Dedifferentiated amniotic fluid mesenchymal stem cell (primary cell): ENCODE measurements at regions not wholly inside any gene's neighbourhood (a gene's known extent, or its start where the extent isn't known, plus 50 kb on each side); places are given as distances from the start of the nearest gene placed in this dataset.
"Not testable (repeated sequence)": the region's sequence is repeated elsewhere in the genome, so short reads cannot be mapped to it uniquely, and the experiment has no call there.

Experiments used
- DNase-seq: peaks from one replicate; pipeline ENCODE4 v3.0.0-alpha.2; 2016; ENCODE audit errors: extremely low spot score

DNA sequence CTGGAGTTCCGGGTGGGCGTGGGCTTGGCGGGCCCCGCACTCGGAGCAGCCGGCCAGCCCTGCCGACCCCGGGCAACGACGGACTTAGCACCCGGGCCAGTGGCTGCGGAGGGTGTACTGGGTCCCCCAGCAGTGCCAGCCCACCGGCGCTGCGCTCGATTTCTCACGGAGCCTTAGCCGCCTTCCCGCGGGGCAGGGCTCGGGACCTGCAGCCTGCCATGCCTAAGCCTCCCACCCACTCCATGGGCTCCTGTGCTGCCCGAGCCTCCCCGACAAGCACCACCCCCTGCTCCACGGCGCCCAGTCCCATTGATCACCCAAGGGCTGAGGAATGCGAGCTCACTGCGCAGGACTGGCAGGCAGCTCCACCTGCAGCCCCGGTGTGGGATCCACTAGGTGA is 99.9 kb upstream of the SETBP1 start:
- DNase-seq: not testable (repeated sequence)

GRCh38 chr18:44582456-44582855 is 98.2 kb upstream of the SETBP1 start:
- DNase-seq: no peak

DNA sequence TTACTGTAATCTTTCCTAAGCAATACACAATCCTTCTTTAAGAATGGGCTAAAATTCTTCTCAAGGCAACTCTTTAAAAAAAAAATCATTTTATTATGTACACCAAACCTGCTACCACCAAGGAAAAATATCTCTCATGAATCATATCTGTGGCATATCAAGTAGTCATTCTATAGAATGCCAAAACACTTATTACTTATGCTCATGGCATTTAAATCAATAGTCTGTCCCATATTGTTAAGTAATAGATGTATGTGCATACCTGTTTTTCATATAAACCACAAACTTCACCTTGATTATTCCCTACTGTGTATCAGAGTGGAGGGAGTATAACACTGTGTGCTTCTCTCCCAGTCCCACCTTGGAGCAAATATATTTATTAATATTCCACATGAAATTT is 95.8 kb upstream of the SETBP1 start:
- no peak for DNase-seq

DNA sequence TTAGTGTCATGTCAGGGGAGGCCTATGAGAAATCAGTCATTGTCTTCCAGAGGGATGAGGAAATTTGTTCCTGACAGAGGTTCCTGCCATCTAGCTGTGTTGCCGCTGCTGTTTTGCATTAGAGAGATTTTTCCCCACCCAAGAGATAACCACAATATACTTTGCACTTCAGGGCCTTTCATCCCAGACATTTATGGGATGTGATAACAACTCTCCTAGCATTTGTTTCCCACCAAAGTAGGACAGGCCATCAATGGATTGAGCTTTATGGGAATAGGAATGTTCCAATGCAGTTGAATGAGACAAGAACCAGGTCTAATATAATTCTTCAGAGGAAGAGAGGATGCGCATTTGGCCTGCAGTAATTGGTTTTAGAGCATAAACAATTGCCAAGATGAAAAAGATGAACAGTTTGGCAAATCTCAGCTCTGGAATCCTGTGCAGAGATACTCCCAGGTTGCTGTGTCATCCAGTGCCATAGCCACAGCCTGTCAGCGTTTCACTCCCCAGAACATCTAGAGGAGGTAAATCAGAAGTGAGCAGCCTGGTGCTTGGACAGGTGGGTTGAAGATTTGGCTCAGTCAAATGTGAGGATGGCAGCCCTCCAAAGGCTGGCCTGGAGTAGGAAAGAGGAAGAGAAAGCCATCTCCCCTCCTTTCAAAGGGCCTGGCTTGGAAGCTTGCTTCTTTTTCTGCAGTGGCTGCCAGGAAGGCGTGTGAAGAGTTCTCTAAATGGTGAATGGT is 93.7 kb upstream of the SETBP1 start:
- DNase-seq: no peak

DNA sequence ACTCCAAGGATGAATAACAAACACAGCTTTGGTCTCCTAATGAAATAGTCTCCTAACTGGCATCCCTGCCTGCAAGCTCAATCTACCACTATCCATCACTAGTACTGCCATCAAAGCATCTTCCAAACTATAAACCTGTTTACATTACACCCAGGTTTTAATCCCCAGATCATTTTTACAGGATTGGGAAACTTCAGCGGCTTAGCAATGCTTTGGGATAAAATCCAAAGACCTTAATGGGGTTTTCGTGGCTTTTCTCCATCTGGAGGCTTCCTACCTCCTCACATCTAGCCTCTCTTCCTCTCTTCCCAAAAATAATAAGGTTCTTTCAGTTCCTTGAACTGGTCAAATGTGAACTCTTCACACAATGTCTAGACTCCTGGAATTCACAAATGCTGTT is 92.2 kb upstream of the SETBP1 start:
- no peak for DNase-seq

DNA sequence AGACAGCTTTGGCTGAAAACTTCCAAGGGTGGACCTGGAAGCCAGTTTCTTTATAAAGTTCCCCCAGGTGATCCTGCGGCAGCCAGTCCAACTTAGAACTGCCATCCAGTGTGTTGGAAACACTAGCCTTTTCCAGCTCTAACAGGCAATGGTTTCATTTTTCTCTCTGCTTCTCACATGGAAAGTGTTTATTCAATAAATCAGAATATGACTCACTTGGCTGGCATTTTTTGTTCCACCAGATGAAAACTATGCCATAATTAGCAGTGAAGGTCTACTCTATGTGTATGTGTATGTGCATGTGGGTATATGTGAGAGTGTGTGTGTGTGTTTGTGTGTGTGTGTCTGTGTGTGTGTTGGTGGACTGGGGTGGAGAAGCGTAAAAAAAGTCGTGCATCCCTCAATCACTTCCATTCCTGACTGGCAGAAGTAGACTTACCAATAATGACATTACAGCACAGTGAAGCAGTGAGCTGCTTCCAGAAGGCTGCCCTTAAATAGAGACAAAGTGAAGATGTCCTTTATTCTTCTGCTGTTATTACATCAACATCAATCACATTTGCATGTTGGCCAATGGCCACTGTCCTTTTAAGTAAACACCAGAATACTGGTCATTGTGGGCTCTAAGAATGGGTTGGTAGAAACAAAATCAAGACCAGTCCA is 90.9 kb upstream of the SETBP1 start:
- DNase-seq: peak; percentile 82

GRCh38 chr18:44590956-44591670 is 89.6 kb upstream of the SETBP1 start:
- no peak for DNase-seq

GRCh38 chr18:44592639-44593038 is 88.0 kb upstream of the SETBP1 start:
- DNase-seq: peak; percentile 70

- peak; percentile 65 for DNase-seq
Observed at GRCh38 chr18:44594799-44595467, 85.8 kb upstream of the SETBP1 start.

- no peak for DNase-seq
Observed at GRCh38 chr18:44597797-44598196, 82.9 kb upstream of the SETBP1 start.

DNA sequence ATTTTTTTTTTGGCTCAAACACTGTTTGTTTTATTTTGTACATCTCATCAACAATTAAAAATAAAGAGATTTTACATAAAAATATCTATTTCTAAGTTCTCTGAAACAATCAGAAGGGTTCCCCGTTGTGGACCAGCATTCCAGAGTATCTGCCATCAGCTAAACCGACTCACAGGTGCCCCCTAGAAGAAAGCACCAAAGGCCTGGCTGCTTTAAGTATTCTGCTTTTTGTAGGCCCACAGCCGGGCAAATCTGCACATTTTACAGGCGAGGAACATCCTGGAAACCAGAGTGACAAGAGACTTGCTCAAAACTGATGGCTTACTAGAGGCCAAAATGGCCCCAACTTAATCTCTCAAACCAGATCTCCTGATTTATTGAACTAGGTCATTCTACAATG is 82.2 kb upstream of the SETBP1 start:
- no peak for DNase-seq

GRCh38 chr18:44599412-44599811 is 81.3 kb upstream of the SETBP1 start:
- DNase-seq: no peak

- no peak for DNase-seq
Observed at GRCh38 chr18:44601447-44601846, 79.2 kb upstream of the SETBP1 start.

DNA sequence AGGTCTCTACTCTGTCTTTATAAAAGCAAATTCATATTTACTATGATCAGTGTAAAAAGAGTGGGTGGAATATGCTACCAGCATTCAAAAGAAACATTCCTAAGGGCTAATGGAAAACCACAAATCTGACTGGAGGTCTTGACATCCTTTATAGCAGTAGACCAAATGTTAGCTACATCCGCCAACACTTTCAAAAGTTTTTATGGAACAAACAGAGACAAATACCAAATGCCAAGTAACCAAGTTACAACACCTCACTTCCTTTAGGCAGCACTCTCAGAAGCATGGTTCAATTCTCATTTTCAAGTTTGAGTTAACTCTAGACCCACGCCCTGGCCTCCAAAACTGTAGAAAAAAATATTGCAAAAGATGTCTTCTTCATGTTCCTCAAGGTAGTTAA is 78.3 kb upstream of the SETBP1 start:
- DNase-seq: peak; percentile 43

DNA sequence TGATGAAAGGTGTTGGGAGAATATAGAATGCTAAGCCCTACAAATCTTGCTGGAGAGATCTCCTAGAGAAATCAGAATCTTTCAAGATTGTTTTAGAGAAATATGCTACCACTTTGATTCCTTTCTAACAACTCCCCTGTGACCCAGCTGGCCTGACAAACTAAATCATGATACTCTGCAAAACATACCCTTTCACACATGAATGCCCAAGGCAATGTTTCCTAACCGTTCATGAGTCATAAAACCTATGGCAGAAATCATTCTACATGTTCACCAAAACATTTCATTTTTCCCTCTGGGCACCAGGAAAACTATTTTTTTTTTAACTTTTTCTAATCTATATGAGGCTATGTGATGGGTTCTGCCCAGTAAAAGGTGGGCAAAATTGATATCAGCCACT is 77.8 kb upstream of the SETBP1 start:
- peak; percentile 51 for DNase-seq

GRCh38 chr18:44609181-44609941 is 71.3 kb upstream of the SETBP1 start:
- DNase-seq: no peak

DNA sequence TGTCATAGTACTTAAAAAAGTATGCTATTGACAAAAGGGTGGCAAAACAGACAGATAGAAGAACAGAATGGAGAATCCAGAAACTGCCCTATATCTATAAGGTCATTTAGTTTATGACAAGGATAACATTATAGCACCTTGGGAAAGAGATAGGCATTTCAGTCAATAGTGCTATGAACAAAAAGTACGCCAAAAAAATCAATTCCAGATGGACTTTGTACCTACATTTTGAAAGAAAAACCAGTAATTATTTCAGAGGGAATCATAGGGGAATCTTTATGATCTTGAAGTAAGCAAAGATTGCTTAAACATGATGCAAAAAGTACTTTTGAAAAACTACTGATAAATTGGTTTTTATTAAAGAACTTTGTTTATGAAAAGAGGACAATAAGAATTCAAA is 59.9 kb upstream of the SETBP1 start:
- no peak for DNase-seq

GRCh38 chr18:44624052-44624451 is 56.6 kb upstream of the SETBP1 start:
- DNase-seq: no peak

DNA sequence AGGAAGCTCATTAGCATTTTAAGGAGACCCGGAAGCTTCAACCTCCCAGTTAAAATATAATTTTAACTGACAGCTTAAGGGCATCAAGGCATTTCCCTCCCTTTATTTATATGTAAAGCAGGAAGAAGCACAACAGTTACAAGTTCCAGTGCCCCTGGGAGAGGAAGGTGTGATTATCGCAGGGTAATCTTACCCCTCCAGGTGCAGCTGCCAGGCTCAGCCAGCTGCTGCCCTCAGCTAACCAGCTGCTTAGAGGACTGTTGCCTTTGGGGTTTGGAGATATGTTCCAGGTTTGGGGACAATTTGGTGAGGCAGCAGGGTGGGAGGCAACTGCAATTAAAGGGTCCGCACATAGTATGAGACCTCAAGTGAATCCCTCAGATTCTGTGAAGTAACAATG is 55.3 kb upstream of the SETBP1 start:
- DNase-seq: no peak

DNA sequence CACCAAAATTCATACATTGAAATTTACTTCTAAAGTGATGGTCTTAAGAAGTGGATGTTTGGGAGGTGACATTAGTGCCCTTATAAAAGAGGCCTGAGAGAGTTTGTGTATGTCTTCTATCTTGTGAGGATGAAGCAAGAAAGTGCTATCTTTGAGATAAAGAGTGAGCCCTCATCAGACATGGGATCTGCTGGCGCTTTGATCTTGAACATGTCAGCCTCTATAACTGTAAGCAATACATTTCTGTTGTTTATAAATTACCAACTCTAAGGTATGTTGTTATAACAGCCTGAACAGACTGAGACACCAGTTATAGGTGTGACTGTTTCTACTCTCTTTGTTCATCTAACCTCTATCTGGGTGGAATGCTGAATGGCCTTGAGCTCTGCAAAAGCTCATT is 54.5 kb upstream of the SETBP1 start:
- no peak for DNase-seq

DNA sequence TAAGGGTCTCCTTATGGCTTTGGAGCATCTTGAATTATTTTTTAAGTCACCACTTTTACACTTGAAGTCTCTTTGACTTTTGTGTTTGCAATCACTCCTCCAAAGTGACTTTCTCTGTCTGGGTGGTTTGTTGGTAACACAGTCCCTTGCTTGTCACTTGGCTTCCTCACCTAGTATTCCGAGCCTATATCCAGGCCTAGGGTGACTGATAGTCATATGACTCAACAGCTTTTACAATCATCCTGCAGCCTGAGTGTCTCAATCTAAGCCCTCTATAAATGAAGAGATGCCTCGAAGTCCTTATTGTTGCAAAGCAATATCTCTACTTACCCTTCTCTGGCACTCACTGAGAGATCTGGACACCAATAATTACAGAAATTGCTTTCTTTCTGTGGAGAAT is 53.9 kb upstream of the SETBP1 start:
- no peak for DNase-seq

- peak; percentile 26 for DNase-seq
Observed at GRCh38 chr18:44627280-44627679, 53.4 kb upstream of the SETBP1 start.
